IMR-90 (cell line): ENCODE measurements at regions not wholly inside any gene's neighbourhood (a gene's known extent, or its start where the extent isn't known, plus 50 kb on each side); places are given as distances from the start of the nearest gene placed in this dataset.
A peak's percentile ranks its signal among the peaks of the same experiment; 100 is the strongest.

Experiments
- ATAC-seq: fragments of 200-7000 bp; cut with Tn5 transposase; 2 replicates; pipeline ENCODE4 v1.9.1; 2020; ENCODE audit warnings: low read depth, mild to moderate bottlenecking, moderate library complexity
- BruUV-seq: library from RNA; stranded (reverse); fragments of 400-500 nt; replicated peaks from 2 replicates; lab custom pipeline; 2021; lab: Mats Ljungman, UMichigan
- CTCF ChIA-PET: fragments of 300-600 bp; formaldehyde crosslinking; extraction: SDS; loops from one replicate; lab custom pipeline; 2021; ENCODE audit warnings: antibody characterized with exemption; lab: Yijun Ruan, JAX
- POLR2A ChIA-PET: fragments of 300-600 bp; sonication (Branson Sonifier 250); formaldehyde crosslinking; loops from one replicate; lab custom pipeline; 2022; ENCODE audit warnings: antibody characterized with exemption; ENCODE audit not compliant: unreplicated experiment; lab: Charles Lee
- DNase-seq: peaks from one replicate; pipeline ENCODE4 v3.0.0; 2013
- H2AFZ ChIP-seq: replicated peaks from 2 replicates; pipeline ENCODE3; 2013; ENCODE audit warnings: low read length, mild to moderate bottlenecking; ENCODE audit not compliant: poor library complexity
- H2AK5ac ChIP-seq: 2 replicates; pipeline ENCODE4 v1.6.1; 2013; ENCODE audit warnings: low read depth, low read length, inconsistent platforms
- H2AK9ac ChIP-seq: replicated peaks from 2 replicates; pipeline ENCODE3; 2013; ENCODE audit warnings: mild to moderate bottlenecking, low read depth, low read length, moderate library complexity; ENCODE audit not compliant: poor library complexity
- H2BK120ac ChIP-seq: 2 replicates; pipeline ENCODE4 v1.6.1; 2013; ENCODE audit warnings: low read depth, low read length, inconsistent platforms
- H2BK15ac ChIP-seq: 3 replicates; pipeline ENCODE4 v1.6.1; 2013; ENCODE audit warnings: low read depth, low read length, inconsistent platforms
- H2BK20ac ChIP-seq: 2 replicates; pipeline ENCODE4 v1.6.1; 2013; ENCODE audit warnings: low read depth, mild to moderate bottlenecking, inconsistent platforms, low read length, moderate library complexity
- H2BK5ac ChIP-seq: 2 replicates; pipeline ENCODE4 v1.6.1; 2013; ENCODE audit warnings: mild to moderate bottlenecking, low read depth, low read length, inconsistent platforms; ENCODE audit not compliant: poor library complexity, severe bottlenecking
- H3K14ac ChIP-seq: replicated peaks from 2 replicates; pipeline ENCODE4 v1.6.1; 2013; ENCODE audit warnings: low read depth, low read length, inconsistent platforms
- H3K18ac ChIP-seq: 2 replicates; pipeline ENCODE4 v1.6.1; 2013; ENCODE audit warnings: low read depth, low read length, control low read depth
- H3K23ac ChIP-seq: 2 replicates; pipeline ENCODE4 v1.6.1; 2013; ENCODE audit warnings: low read depth, low read length, inconsistent platforms
- H3K27ac ChIP-seq: 2 replicates; pipeline ENCODE4 v1.5.1; 2013; ENCODE audit warnings: mild to moderate bottlenecking, control low read depth, low read length; ENCODE audit not compliant: insufficient read depth
- H3K27me3 ChIP-seq: 2 replicates; pipeline ENCODE4 v1.6.1; 2013; ENCODE audit warnings: low read length; ENCODE audit not compliant: control insufficient read depth, insufficient read depth
- H3K36me3 ChIP-seq: 2 replicates; pipeline ENCODE4 v1.6.1; 2013; ENCODE audit warnings: low read length, mixed read lengths; ENCODE audit not compliant: control insufficient read depth, insufficient read depth
- H3K4ac ChIP-seq: 2 replicates; pipeline ENCODE4 v1.6.1; 2013; ENCODE audit warnings: low read depth, low read length, inconsistent platforms
- H3K4me1 ChIP-seq: 2 replicates; pipeline ENCODE4 v1.6.1; 2013; ENCODE audit warnings: low read length, mixed read lengths; ENCODE audit not compliant: control insufficient read depth, insufficient read depth
- H3K4me2 ChIP-seq: 2 replicates; pipeline ENCODE4 v1.6.1; 2013; ENCODE audit warnings: low read depth, mild to moderate bottlenecking, control low read depth, low read length, moderate library complexity
- H3K4me3 ChIP-seq: 2 replicates; pipeline ENCODE4 v1.5.1; 2013; ENCODE audit warnings: low read depth, mild to moderate bottlenecking, control low read depth, low read length, moderate library complexity; ENCODE audit not compliant: insufficient read depth
- H3K56ac ChIP-seq: 2 replicates; pipeline ENCODE4 v1.6.1; 2013; ENCODE audit warnings: low read length, inconsistent platforms; ENCODE audit not compliant: insufficient read depth; ENCODE audit errors: extremely low read depth
- H3K79me1 ChIP-seq, 2 experiments: 2 replicates each; pipeline ENCODE4 v1.6.1; 2013; ENCODE audit warnings: low read length in 2 of 2, inconsistent platforms in 1 of 2, low read depth in 1 of 2
- H3K9ac ChIP-seq: 2 replicates; pipeline ENCODE4 v1.6.1; 2013; ENCODE audit warnings: low read depth, low read length, control low read depth
- H3K9me1 ChIP-seq: 2 replicates; pipeline ENCODE4 v1.6.1; 2013; ENCODE audit warnings: low read length, inconsistent platforms; ENCODE audit not compliant: insufficient read depth
- H3K9me3 ChIP-seq: 2 replicates; pipeline ENCODE4 v1.6.1; 2013; ENCODE audit warnings: low read length; ENCODE audit not compliant: control insufficient read depth, insufficient read depth
- H4K20me1 ChIP-seq: 2 replicates; pipeline ENCODE4 v1.6.1; 2013; ENCODE audit warnings: low read length, inconsistent platforms; ENCODE audit not compliant: insufficient read depth
- H4K5ac ChIP-seq: 2 replicates; pipeline ENCODE4 v1.6.1; 2013; ENCODE audit warnings: mild to moderate bottlenecking, low read depth, low read length, control low read depth
- H4K8ac ChIP-seq, 2 experiments: 2 replicates each; pipeline ENCODE4 v1.6.1; 2013; ENCODE audit warnings: low read depth in 2 of 2, low read length in 2 of 2, control low read depth in 1 of 2, inconsistent platforms in 1 of 2
- H4K91ac ChIP-seq: 2 replicates; pipeline ENCODE4 v1.6.1; 2013; ENCODE audit warnings: low read depth, low read length, inconsistent platforms; ENCODE audit not compliant: insufficient read depth
- BHLHE40 ChIP-seq: fragments of 150-350 bp; IDR thresholded peaks from 2 replicates; pipeline ENCODE4 v1.6.1; 2016; ENCODE audit warnings: mild to moderate bottlenecking, low read depth, low read length
- MAFK ChIP-seq: IDR thresholded peaks from 2 replicates; pipeline ENCODE4 v1.6.1; 2012; ENCODE audit warnings: low read depth, low read length, improper control_type of control experiment
- MXI1 ChIP-seq: IDR thresholded peaks from 2 replicates; pipeline ENCODE4 v1.6.1; 2012; ENCODE audit warnings: low read depth, mild to moderate bottlenecking, low read length, moderate library complexity, borderline replicate concordance
- NFE2L2 ChIP-seq: fragments of 150-350 bp; IDR thresholded peaks from 2 replicates; pipeline ENCODE4 v1.6.1; 2016; ENCODE audit warnings: low read depth, mild to moderate bottlenecking, low read length
- POLR2A ChIP-seq: IDR thresholded peaks from 2 replicates; pipeline ENCODE4 v1.6.1; 2012; ENCODE audit warnings: mild to moderate bottlenecking, low read depth, low read length
- RCOR1 ChIP-seq: IDR thresholded peaks from 2 replicates; pipeline ENCODE4 v1.6.1; 2012; ENCODE audit warnings: mild to moderate bottlenecking, low read length, improper control_type of control experiment; ENCODE audit not compliant: insufficient replicate concordance
- RFX5 ChIP-seq: IDR thresholded peaks from 2 replicates; pipeline ENCODE4 v1.8.0; 2012; ENCODE audit warnings: low read depth, mild to moderate bottlenecking, low read length, moderate library complexity
- SMC3 ChIP-seq: fragments of 150-350 bp; IDR thresholded peaks from 2 replicates; pipeline ENCODE4 v1.6.1; 2016; ENCODE audit warnings: low read depth, mild to moderate bottlenecking, antibody characterized with exemption, low read length, moderate library complexity
- WGBS, 2 experiments: methylation state at CpG; one replicate each; pipeline versions ENCODE4 v1.1.5 to v1.1.7; 2013; ENCODE audit warnings: missing lambda C conversion rate in 2 of 2; ENCODE audit not compliant: insufficient read length in 1 of 2; ENCODE audit errors: extremely low coverage in 2 of 2; 5-methylcytosine and 5-hydroxymethylcytosine counted together
- dilution Hi-C: fragments of 300-500 bp; cut with HindIII; formaldehyde crosslinking; loops from one replicate; pipeline ENCODE4 v1.14.3; 2018; ENCODE audit warnings: low sequenced_read_pairs; ENCODE audit not compliant: unreplicated experiment
- in situ Hi-C: fragments of 300-500 bp; cut with MboI; formaldehyde crosslinking; loops from 3 replicates; pipeline ENCODE4 v1.14.3; 2019; ENCODE audit warnings: low sequenced_read_pairs, inconsistent platforms, mixed read lengths
- intact Hi-C: fragments of 100-400 bp; cut with micrococcal nuclease; formaldehyde crosslinking; loops from 2 replicates; pipeline ENCODE4 v1.10.0; 2022
- TF ChIP-seq, protein P1 (sequence below): conservative IDR thresholded peaks from 2 replicates; pipeline ENCODE4 v1.5.1; 2012; ENCODE audit warnings: mild to moderate bottlenecking, low read depth, low read length, improper control_type of control experiment
- TF ChIP-seq, protein P2 (sequence below): fragments of 150-350 bp; IDR thresholded peaks from 2 replicates; pipeline ENCODE4 v1.6.1; 2017; ENCODE audit warnings: mild to moderate bottlenecking, antibody characterized with exemption, low read length, low read depth
- TF ChIP-seq, protein P3 (sequence below): fragments of 150-350 bp; IDR thresholded peaks from 2 replicates; pipeline ENCODE4 v1.6.1; 2016; ENCODE audit warnings: low read depth, mild to moderate bottlenecking, low read length, moderate library complexity, borderline replicate concordance

DNA sequence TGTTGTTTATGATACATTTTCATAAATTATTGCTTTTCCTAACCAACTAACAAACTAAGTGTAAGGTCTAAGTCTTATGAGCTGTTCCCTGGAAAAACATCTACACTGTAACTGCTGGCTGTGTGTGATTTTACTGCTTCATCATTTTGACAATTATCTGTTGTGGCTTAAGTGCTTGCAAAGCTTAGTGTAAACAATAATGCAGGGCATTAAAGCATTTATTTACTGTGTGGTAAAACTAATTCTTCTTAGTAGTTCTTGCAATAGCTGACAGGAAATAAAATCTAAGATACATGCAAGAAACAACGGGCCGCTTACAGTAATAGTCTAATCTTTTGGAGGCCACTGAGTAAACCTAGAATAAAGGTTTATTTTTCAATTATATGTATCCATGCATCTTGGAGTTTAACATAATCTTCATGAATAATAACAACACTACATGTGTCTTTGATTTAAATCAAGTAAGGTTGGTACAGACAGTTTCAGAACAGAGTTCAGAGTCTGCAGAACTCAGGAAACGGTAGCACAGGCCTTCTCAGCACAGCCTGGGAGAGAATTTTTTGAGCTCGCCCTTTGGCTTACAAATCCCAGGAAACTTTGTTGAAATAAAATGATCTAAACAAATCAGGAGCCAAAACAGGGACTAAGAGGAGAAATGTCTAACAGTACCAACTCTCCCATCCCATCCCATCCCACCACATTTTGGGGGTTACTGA, 473.1 kb downstream of the NR2F1-AS1 start:
- H2BK120ac ChIP-seq = no peak overlapping the region
- ChIA-PET CTCF (interaction anchor here (0.6 to 1.3 kb wide), 6 partner anchors 20 to 420 kb away, joined by 3 to 7 read pairs (median 3); no protein-coding TSS in a partner anchor), POLR2A (interaction anchor here (0.6 to 0.7 kb wide), 2 partner anchors 475 to 478 kb away, joined by 6 to 7 read pairs; no protein-coding TSS in a partner anchor)
- H3K79me1 ChIP-seq = no peaks in the 10 kb centered on the region
- no peak overlapping the region for H2AK9ac ChIP-seq
- no peaks in the 10 kb centered on the region for H3K9me3 ChIP-seq
- peak overlapping the region in 1 of 2 experiments; percentile 15; a peak in 1 of 4 replicates for H4K8ac ChIP-seq
- intact Hi-C loops = no loop called here
- in situ Hi-C loops = no loop called here
- TF ChIP-seq, protein P1, sequence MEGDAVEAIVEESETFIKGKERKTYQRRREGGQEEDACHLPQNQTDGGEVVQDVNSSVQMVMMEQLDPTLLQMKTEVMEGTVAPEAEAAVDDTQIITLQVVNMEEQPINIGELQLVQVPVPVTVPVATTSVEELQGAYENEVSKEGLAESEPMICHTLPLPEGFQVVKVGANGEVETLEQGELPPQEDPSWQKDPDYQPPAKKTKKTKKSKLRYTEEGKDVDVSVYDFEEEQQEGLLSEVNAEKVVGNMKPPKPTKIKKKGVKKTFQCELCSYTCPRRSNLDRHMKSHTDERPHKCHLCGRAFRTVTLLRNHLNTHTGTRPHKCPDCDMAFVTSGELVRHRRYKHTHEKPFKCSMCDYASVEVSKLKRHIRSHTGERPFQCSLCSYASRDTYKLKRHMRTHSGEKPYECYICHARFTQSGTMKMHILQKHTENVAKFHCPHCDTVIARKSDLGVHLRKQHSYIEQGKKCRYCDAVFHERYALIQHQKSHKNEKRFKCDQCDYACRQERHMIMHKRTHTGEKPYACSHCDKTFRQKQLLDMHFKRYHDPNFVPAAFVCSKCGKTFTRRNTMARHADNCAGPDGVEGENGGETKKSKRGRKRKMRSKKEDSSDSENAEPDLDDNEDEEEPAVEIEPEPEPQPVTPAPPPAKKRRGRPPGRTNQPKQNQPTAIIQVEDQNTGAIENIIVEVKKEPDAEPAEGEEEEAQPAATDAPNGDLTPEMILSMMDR = no peak
- TF ChIP-seq BHLHE40 (no peak), MAFK (no peak), POLR2A (no peak), MXI1 (no peak), RCOR1 (no peak), NFE2L2 (no peak), RFX5 (no peak), SMC3 (no peak)
- TF ChIP-seq, protein P2, sequence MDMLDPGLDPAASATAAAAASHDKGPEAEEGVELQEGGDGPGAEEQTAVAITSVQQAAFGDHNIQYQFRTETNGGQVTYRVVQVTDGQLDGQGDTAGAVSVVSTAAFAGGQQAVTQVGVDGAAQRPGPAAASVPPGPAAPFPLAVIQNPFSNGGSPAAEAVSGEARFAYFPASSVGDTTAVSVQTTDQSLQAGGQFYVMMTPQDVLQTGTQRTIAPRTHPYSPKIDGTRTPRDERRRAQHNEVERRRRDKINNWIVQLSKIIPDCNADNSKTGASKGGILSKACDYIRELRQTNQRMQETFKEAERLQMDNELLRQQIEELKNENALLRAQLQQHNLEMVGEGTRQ = no peak
- TF ChIP-seq, protein P3, sequence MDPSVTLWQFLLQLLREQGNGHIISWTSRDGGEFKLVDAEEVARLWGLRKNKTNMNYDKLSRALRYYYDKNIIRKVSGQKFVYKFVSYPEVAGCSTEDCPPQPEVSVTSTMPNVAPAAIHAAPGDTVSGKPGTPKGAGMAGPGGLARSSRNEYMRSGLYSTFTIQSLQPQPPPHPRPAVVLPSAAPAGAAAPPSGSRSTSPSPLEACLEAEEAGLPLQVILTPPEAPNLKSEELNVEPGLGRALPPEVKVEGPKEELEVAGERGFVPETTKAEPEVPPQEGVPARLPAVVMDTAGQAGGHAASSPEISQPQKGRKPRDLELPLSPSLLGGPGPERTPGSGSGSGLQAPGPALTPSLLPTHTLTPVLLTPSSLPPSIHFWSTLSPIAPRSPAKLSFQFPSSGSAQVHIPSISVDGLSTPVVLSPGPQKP = no peak
- H3K4ac ChIP-seq = no peak overlapping the region
- no TSS peak for BruUV-seq
- H4K20me1 ChIP-seq = no peaks in the 10 kb centered on the region
- H3K9me1 ChIP-seq = no peaks in the 10 kb centered on the region
- no peak overlapping the region for H2AFZ ChIP-seq
- no peak overlapping the region for H4K91ac ChIP-seq
- no peak overlapping the region for H3K27ac ChIP-seq
- H3K56ac ChIP-seq = no peak overlapping the region
- H3K4me1 ChIP-seq = peaks cover 6% of the 10 kb centered on the region
- H2BK15ac ChIP-seq = no peak overlapping the region
- 0 out of 2 replicates have a peak overlapping the region, but pooled peaks have one; percentile 5 for H3K14ac ChIP-seq
- no peak overlapping the region for H4K5ac ChIP-seq
- no peak overlapping the region for H2BK5ac ChIP-seq
- H3K4me3 ChIP-seq = no peak overlapping the region
- no peak overlapping the region for H2BK20ac ChIP-seq
- H3K9ac ChIP-seq = no peak overlapping the region
- WGBS, 2 experiments = no CpG with 5 or more reads among the region's 4 CpGs
- H3K23ac ChIP-seq = no peak overlapping the region
- H3K27me3 ChIP-seq = no peaks in the 10 kb centered on the region
- 0 out of 2 replicates have a peak overlapping the region, but pooled peaks have one; percentile 9 for H3K18ac ChIP-seq
- dilution Hi-C loops = no loop called here
- ATAC-seq (peak; percentile 63), DNase-seq (no peak)
- H3K36me3 ChIP-seq = no peaks in the 10 kb centered on the region
- peak overlapping the region; percentile 49; the same call in 1 of the 2 replicates for H3K4me2 ChIP-seq
- no peak overlapping the region for H2AK5ac ChIP-seq
